ENCODE measurements at regions not wholly inside any gene's neighbourhood (a gene's known extent, or its start where the extent isn't known, plus 50 kb on each side); places are given as distances from the start of the nearest gene placed in this dataset.

DNA sequence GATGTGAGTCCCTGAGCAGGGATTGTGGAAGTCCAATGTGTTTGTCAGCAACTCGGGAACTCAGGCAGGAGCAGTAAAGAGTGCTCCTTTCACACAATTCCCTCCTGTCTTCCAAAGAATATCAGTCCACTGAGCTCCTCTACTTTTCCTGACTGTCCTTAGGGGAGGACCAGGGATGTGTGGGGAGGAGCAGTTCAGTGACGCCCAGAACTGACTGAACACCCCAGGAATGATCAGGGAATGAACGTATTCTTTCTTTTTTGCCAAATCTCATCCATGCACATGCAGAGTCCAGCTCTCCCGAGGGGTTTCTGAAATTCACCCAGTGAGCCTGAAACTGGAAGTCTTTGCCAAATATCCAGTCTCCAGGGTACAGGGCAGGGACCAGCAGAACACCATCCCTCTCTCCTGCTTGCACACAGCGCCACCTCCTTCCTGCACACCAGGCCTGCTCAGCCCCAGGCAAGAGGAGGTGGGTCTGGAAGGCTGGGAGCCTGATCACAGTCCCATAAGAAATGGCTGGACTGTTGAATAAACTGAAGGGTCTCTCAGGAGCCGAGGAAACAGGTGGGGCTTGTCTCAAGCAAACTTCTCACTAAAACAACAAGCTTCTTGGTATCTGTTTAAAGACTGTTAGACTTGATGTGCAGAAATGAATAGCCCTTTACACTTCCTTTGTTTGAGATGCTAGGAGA lies 294.7 kb downstream of the C7orf25 start:
- no peak for DNase-seq (ENCODE audit: low read depth)

GRCh38 chr7:42614636-42615035 lies 297.2 kb downstream of the C7orf25 start:
- no peak for DNase-seq (ENCODE audit: low read depth)

- DNase-seq (ENCODE audit: low read depth), result no peak
Measured at GRCh38 chr7:42611961-42612360, 299.9 kb downstream of the C7orf25 start.

DNA sequence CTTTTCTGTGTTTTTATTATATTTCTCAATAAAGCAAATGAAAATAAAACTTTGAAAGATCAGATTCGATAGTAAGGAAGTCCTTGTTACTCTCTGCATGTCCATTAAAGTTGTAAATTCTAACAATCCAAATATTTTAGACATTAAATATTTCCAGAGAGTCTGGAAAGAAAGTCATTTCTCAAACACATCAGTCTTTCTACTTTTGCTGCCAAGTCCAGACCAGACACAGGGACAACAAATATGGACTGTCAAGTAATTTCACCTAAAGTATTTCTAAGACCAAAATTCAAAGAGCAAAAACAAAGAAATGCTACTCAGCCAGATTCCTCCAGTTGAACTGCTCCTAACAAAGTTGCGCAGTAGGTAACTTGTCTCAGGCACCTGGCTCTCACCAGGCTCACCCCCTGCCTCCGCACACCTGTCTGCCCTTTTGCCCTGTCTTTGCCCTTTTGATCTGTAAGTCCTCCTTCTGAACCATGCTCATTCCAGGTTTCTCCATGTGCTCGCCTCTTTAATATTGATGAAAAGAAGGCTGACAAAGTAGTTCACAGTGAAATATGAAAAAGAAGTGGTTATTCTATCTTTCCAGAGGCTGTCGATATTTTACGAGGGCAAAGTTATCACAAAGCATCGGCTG lies 300.5 kb downstream of the C7orf25 start:
- no peak for DNase-seq (ENCODE audit: low read depth)

GRCh38 chr7:42606193-42606905 lies 305.5 kb downstream of the C7orf25 start:
- DNase-seq (ENCODE audit: low read depth), result no peak

- peak; percentile 65 for DNase-seq (ENCODE audit: low read depth)
Measured at GRCh38 chr7:42605406-42606192, 306.3 kb downstream of the C7orf25 start.

- no peak for DNase-seq (ENCODE audit: low read depth)
Measured at GRCh38 chr7:42603496-42603895, 308.4 kb downstream of the C7orf25 start.

- DNase-seq (ENCODE audit: low read depth), result no peak
Measured at GRCh38 chr7:42597300-42597699, 314.6 kb downstream of the C7orf25 start.

DNA sequence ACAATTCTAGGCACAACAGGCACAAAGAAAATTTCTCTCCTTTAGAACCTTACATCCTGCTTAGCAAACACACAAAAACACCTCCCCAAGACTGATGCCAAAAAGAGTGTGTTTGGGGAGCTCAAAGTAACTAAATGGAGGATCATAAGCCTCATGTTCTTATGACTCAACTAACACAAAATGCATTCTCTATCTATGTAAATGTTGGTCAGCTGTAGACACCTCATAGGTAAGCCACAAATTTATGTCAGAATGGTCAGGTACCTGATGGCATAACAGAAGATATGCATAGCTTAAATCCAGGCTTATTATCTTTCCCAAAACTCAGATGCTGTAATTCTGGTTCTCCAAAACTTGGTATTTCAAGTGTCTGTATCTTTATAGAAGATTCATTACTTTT lies 315.1 kb downstream of the C7orf25 start:
- DNase-seq (ENCODE audit: low read depth), result no peak

- no peak for DNase-seq (ENCODE audit: low read depth)
Measured at GRCh38 chr7:42593860-42594259, 318.0 kb downstream of the C7orf25 start.

DNA sequence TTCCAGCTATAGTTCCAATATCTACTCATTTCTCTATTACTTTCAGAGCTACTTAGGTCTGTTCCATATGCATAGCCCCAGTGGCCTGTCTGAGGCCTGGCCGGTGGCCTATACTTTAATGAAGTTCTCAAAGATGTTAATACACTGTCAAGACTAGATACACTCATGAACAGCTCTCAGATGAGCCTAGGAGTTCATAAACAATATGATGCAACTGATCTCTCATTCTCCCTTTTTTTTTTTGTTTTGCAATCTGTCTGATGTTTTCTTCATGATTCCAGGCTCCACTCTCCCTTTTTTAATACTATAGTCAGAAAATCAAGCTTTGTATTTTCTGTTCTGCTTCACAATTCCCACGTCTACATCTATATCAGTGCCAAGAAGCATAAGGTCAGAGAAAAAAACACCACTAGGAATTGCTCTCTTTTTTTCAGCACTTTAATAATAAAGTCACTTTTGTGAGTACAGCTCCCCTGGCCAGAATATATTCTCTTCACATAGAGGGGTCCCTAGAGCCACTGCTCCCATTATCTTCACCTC lies 321.0 kb downstream of the C7orf25 start:
- no peak for DNase-seq (ENCODE audit: low read depth)

GRCh38 chr7:42588876-42589275 lies 323.0 kb downstream of the C7orf25 start:
- no peak for DNase-seq (ENCODE audit: low read depth)

DNA sequence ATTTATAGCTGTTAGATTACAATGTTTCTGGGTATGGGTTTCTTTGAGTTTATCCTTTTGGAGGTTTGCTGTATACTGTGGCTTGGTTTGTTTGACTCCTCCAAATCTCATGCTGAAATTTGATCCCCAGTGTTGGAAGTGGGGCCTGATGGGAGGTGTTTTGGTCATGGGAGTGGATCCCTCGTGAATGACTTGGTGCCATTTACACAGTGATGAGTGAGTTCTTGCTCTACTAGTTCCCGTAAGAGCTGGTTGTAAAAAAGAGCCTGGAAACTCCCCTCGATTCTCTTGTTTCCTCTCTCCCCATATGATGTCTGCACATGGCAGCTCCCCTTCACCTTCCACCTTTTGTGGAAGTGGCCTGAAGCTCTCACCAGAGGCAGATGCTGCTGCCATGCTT lies 324.1 kb downstream of the C7orf25 start:
- DNase-seq (ENCODE audit: low read depth), result no peak

- DNase-seq (ENCODE audit: low read depth), result no peak
Measured at GRCh38 chr7:42580061-42580460, 331.8 kb downstream of the C7orf25 start.

DNA sequence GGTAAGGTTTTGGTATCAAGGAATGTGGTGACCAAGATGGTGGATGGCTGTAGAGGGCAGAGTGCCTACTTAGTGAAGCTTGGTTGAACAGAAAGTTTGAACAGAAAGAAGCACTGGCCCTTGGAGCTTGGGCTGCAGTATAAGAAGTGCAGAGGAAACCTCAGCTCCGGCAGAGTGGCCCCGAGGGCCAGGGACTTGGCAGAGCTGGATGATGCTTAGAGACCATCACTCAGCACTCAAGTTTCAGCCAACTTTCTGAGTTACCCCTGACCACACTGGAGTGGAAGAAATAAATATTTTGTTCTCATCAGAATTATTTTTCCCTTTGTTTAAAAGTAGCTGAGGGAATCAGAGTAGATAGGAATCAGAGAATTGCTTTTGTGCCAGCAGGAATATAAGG lies 336.7 kb downstream of the C7orf25 start:
- DNase-seq (ENCODE audit: low read depth), result no peak

DNA sequence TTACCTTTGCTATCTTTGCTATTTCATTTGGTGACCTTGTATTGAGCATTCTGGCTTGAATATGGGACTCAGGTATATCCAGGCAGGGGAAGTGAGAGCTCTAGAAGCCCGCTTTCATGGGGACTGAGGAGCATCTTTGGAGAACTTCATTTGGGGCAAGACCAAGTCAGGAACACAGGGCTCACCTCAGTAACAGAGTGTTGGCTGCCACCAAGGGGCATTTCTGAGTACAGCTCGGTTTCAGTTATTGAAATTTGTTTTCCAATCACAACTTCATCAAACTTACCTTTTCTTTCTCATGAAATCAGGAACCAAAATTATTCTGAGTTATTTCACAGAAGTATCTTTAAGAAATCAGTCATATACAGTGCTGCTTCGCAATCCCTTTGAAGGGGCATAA lies 337.2 kb downstream of the C7orf25 start:
- no peak for DNase-seq (ENCODE audit: low read depth)

DNA sequence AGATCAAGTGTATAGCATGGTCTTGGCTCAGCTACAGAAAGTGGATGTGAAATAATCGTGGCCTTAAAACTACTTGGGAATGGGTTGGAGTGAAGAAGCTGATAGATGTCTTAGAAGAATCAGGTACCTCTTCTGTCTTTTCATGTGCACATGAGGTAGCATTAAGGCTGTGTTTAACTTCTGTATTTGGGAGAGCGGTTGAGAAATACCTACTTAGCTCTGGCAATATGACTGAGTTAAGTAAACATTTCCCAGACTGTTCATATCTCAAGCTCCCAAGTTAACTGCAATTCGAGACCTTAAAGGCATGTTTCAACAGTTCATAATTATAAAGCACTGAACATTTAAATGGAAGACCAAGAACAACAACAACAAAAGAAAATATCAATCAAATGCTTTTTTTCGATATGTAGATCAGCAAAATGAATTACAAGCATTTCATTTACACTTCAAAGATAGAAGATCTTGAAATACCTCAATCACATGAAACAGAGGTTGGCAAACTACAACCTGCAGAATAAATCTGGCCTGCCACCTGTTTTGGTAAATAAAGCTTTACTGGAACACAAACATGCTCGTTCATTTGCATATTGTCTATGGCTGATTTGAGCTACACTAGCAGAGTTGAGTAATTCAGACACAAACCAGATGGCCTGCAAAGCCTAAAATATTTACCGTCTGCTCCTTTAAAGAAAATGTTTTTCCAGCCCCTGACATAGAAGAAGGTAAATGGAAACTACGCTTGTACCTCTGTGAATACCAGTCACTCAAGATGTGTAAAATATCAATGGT lies 337.1 kb upstream of the GLI3 start:
- DNase-seq (ENCODE audit: low read depth), result peak; percentile 33

GRCh38 chr7:42572561-42572960 lies 335.6 kb upstream of the GLI3 start:
- DNase-seq (ENCODE audit: low read depth), result no peak

GRCh38 chr7:42572056-42572455 lies 335.0 kb upstream of the GLI3 start:
- no peak for DNase-seq (ENCODE audit: low read depth)

- DNase-seq (ENCODE audit: low read depth), result no peak
Measured at GRCh38 chr7:42570944-42571343, 333.9 kb upstream of the GLI3 start.

DNA sequence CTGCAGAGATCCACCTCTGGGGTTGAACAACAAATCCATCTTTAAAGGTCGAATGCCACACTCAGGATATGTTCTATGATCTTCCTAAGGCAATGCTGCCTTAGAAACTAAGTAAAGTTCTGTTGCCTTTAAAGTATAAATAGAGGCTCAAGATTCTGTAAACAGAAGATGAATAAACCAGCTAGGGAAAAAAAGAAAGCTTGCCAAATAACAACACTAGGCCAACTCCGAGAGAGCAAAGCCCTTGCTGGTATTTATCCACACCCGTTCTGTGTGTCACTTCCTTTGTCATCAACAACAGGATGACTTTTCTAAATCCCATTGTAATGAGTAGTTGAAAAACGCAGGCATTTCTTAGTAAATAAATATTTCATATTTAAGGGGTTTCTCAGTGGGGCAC lies 330.0 kb upstream of the GLI3 start:
- DNase-seq (ENCODE audit: low read depth), result no peak

Measured in stromal cell of bone marrow (primary cell).